ENCODE measurements at regions not wholly inside any gene's neighbourhood (a gene's known extent, or its start where the extent isn't known, plus 50 kb on each side); places are given as distances from the start of the nearest gene placed in this dataset.

DNA sequence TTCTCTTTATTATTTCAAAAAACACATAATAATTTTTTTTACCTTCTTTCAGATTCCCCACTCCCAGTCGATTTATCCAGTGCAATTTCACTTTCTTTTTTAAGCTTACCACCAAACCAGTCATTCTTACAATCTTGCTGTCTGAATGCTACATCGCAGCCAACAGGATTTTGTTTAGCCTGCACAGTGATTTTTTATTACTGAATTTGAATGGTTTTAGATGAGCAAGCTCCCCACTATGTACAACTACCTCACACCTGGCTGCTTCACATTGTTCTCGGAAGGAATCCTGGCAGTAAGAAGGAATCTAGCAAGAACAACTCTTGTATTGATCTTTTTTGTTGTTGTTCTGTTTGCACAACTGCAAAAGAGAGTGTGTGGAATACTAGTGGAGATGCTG is 668.1 kb upstream of the WWC1 start:
- ChIA-PET CTCF (no interaction called here), RAD21 (ENCODE audit: unreplicated experiment) (no interaction called here), SMC1A (ENCODE audit: uncharacterized antibody, unreplicated experiment) (no interaction called here), POLR2A (no interaction called here)
- 33% methylated on average over 3 of the region's 3 CpGs for WGBS (ENCODE audit: insufficient coverage, insufficient replicate concordance, low lambda C conversion rate, missing lambda C conversion rate)
- no TSS peak for BruUV-seq (replicated peaks)
- H3K4me2 ChIP-seq (ENCODE audit: control insufficient read depth, insufficient read depth): no peak overlapping the region
- no peaks in the 10 kb centered on the region for H3K4me1 ChIP-seq (ENCODE audit: control insufficient read depth, insufficient read depth, low read length)
- in situ Hi-C loops (cut with MboI) (no loop called here), intact Hi-C loops (cut with micrococcal nuclease; ENCODE audit: unreplicated experiment) (no loop called here)
- no peak overlapping the region for H3K4me3 ChIP-seq
- H3K27ac ChIP-seq (ENCODE audit: control insufficient read depth, insufficient read depth): no peak overlapping the region
- TF ChIP-seq MEF2B (IDR thresholded peaks at IDR 0.05; ENCODE audit: partially characterized antibody, poor library complexity, severe bottlenecking): no peak
- no peak for TF ChIP-seq HDAC2 (IDR thresholded peaks at IDR 0.05)
- no peak for TF ChIP-seq POLR2A (IDR thresholded peaks at IDR 0.05; ENCODE audit: low read depth, low read length)
- no peak for TF ChIP-seq JUND (IDR thresholded peaks at IDR 0.05; ENCODE audit: low read depth, low read length)
- no peak for TF ChIP-seq BACH1 (IDR thresholded peaks at IDR 0.05; ENCODE audit: borderline replicate concordance)
- no peak for TF ChIP-seq YY1 (IDR thresholded peaks at IDR 0.05; ENCODE audit: low read depth, low read length)
- TF ChIP-seq TARDBP (IDR thresholded peaks at IDR 0.05; ENCODE audit: borderline replicate concordance): no peak
- no peak for TF ChIP-seq KLF5 (IDR thresholded peaks at IDR 0.05; ENCODE audit: partially characterized antibody)
- TF ChIP-seq, protein P1, sequence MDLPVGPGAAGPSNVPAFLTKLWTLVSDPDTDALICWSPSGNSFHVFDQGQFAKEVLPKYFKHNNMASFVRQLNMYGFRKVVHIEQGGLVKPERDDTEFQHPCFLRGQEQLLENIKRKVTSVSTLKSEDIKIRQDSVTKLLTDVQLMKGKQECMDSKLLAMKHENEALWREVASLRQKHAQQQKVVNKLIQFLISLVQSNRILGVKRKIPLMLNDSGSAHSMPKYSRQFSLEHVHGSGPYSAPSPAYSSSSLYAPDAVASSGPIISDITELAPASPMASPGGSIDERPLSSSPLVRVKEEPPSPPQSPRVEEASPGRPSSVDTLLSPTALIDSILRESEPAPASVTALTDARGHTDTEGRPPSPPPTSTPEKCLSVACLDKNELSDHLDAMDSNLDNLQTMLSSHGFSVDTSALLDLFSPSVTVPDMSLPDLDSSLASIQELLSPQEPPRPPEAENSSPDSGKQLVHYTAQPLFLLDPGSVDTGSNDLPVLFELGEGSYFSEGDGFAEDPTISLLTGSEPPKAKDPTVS (IDR thresholded peaks at IDR 0.05; ENCODE audit: low read depth, low read length): no peak
- TF ChIP-seq, protein P2, sequence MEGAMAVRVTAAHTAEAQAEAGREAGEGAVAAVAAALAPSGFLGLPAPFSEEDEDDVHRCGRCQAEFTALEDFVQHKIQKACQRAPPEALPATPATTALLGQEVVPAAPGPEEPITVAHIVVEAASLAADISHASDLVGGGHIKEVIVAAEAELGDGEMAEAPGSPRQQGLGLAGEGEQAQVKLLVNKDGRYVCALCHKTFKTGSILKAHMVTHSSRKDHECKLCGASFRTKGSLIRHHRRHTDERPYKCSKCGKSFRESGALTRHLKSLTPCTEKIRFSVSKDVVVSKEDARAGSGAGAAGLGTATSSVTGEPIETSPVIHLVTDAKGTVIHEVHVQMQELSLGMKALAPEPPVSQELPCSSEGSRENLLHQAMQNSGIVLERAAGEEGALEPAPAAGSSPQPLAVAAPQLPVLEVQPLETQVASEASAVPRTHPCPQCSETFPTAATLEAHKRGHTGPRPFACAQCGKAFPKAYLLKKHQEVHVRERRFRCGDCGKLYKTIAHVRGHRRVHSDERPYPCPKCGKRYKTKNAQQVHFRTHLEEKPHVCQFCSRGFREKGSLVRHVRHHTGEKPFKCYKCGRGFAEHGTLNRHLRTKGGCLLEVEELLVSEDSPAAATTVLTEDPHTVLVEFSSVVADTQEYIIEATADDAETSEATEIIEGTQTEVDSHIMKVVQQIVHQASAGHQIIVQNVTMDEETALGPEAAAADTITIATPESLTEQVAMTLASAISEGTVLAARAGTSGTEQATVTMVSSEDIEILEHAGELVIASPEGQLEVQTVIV (IDR thresholded peaks at IDR 0.05; ENCODE audit: borderline replicate concordance, partially characterized antibody): no peak
- no peak for TF ChIP-seq STAT1 (conservative IDR thresholded peaks at IDR 0.05)
- TF ChIP-seq MYB (IDR thresholded peaks at IDR 0.05; ENCODE audit: borderline replicate concordance, low read depth, low read length): no peak
- TF ChIP-seq, protein P3, sequence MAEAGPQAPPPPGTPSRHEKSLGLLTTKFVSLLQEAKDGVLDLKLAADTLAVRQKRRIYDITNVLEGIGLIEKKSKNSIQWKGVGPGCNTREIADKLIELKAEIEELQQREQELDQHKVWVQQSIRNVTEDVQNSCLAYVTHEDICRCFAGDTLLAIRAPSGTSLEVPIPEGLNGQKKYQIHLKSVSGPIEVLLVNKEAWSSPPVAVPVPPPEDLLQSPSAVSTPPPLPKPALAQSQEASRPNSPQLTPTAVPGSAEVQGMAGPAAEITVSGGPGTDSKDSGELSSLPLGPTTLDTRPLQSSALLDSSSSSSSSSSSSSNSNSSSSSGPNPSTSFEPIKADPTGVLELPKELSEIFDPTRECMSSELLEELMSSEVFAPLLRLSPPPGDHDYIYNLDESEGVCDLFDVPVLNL (IDR thresholded peaks at IDR 0.05; ENCODE audit: low read depth, low read length): no peak
- TF ChIP-seq WRNIP1 (IDR thresholded peaks at IDR 0.05; ENCODE audit: borderline replicate concordance, low read depth, low read length): no peak
- no peak for TF ChIP-seq ASH2L (IDR thresholded peaks at IDR 0.05; ENCODE audit: borderline replicate concordance, low read depth)
- no peak for TF ChIP-seq ZNF274 (IDR thresholded peaks at IDR 0.05; ENCODE audit: insufficient read depth, insufficient read length)
- H3K36me3 ChIP-seq (ENCODE audit: control insufficient read depth in 2 of 2, insufficient read depth in 2 of 2, low read length in 1 of 2): no peaks in the 10 kb centered on the region
- H2AFZ ChIP-seq (ENCODE audit: control insufficient read depth, low read depth, low read length): no peak overlapping the region
- H4K20me1 ChIP-seq (ENCODE audit: control insufficient read depth, insufficient read depth): no peaks in the 10 kb centered on the region
- no peaks in the 10 kb centered on the region for H3K9me3 ChIP-seq (replicated peaks; ENCODE audit: control insufficient read depth, insufficient read depth, low read length)
- DNase-seq (ENCODE audit: low read depth, low spot score) (no peak), FAIRE-seq (no peak), ATAC-seq (no peak)
- H3K27me3 ChIP-seq (replicated peaks in 1 of 2; ENCODE audit: control insufficient read depth in 2 of 2, insufficient read depth in 2 of 2, low read length in 1 of 2): no peaks in the 10 kb centered on the region
- H3K9ac ChIP-seq (ENCODE audit: control insufficient read depth, insufficient read depth, low read length): no peak overlapping the region
- no peaks in the 10 kb centered on the region for H3K79me2 ChIP-seq (ENCODE audit: control insufficient read depth, insufficient read depth, low read length)

Data from GM12878 (cell line).